ENCODE measurements at regions not wholly inside any gene's neighbourhood (a gene's known extent, or its start where the extent isn't known, plus 50 kb on each side); places are given as distances from the start of the nearest gene placed in this dataset.
A peak's percentile ranks its signal among the peaks of the same experiment; 100 is the strongest.

GRCh38 chr14:54177641-54178621 is 218.9 kb upstream of the CDKN3 start:
- DNase-seq: no peak

- DNase-seq: no peak
These were observed 214.3 kb upstream of the CDKN3 start for GRCh38 chr14:54182419-54183045.

- peak; percentile 58 to 81 for DNase-seq
These were observed 209.7 kb upstream of the CDKN3 start for GRCh38 chr14:54186821-54187763.

GRCh38 chr14:54188064-54188666 is 208.6 kb upstream of the CDKN3 start:
- no peak for DNase-seq

GRCh38 chr14:54189333-54189732 is 207.5 kb upstream of the CDKN3 start:
- no peak for DNase-seq

- DNase-seq: no peak
These were observed 207.0 kb upstream of the CDKN3 start for GRCh38 chr14:54189748-54190354.

- no peak for DNase-seq
These were observed 205.0 kb upstream of the CDKN3 start for GRCh38 chr14:54191846-54192245.

GRCh38 chr14:54192610-54193009 is 204.2 kb upstream of the CDKN3 start:
- no peak for DNase-seq

GRCh38 chr14:54193871-54194270 is 202.9 kb upstream of the CDKN3 start:
- DNase-seq: no peak

GRCh38 chr14:54194501-54194900 is 202.3 kb upstream of the CDKN3 start:
- no peak for DNase-seq

- no peak for DNase-seq
These were observed 199.4 kb upstream of the CDKN3 start for GRCh38 chr14:54197369-54197768.

GRCh38 chr14:54200726-54201125 is 196.1 kb upstream of the CDKN3 start:
- no peak for DNase-seq

GRCh38 chr14:54202288-54202687 is 194.5 kb upstream of the CDKN3 start:
- no peak for DNase-seq

- peak in 1 of 2 experiments; percentile 31 for DNase-seq
These were observed 190.3 kb upstream of the CDKN3 start for GRCh38 chr14:54206516-54206915.

- no peak for DNase-seq
These were observed 189.7 kb upstream of the CDKN3 start for GRCh38 chr14:54207075-54207474.

GRCh38 chr14:54207476-54208462 is 189.0 kb upstream of the CDKN3 start:
- peak in 1 of 2 experiments; percentile 10 for DNase-seq

GRCh38 chr14:54208751-54209150 is 188.1 kb upstream of the CDKN3 start:
- DNase-seq: no peak

- no peak for DNase-seq
These were observed 187.1 kb upstream of the CDKN3 start for GRCh38 chr14:54209511-54210250.

GRCh38 chr14:54211551-54212308 is 185.1 kb upstream of the CDKN3 start:
- DNase-seq: peak in 1 of 2 experiments; percentile 14
